ENCODE measurements at regions not wholly inside any gene's neighbourhood (a gene's known extent, or its start where the extent isn't known, plus 50 kb on each side); places are given as distances from the start of the nearest gene placed in this dataset.

DNA sequence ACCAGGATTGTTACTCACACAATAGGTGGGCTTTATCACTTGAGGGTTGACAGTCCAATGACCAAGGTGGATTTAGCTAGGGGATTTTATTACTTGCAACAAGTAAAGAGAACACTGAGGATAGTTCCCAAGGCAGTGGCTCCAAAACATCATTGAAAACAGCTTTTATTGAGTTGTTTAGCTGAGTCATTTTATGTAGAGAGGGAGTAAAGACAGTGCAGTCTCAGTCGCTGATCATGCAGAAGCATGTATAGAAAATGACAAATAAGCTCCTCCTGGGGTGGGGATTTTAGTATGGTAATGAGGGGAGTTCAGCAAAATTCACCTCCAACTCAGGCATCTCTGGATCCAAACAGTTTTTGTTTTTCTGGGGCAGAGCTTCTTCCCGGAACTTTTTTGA, 163.0 kb upstream of the CCDC179 start:
- no peak for TF ChIP-seq CTCF (IDR thresholded peaks at IDR 0.05)
- no peaks in the 10 kb centered on the region for H3K36me3 ChIP-seq
- intact Hi-C loops (cut with DNase I; ENCODE audit: low total_unique reads) = no loop called here
- H3K27me3 ChIP-seq = no peaks in the 10 kb centered on the region
- DNase-seq = no peak
- H3K9me3 ChIP-seq = no peaks in the 10 kb centered on the region
- no peak overlapping the region for H3K4me3 ChIP-seq
- H3K4me1 ChIP-seq = peaks cover 0 to 25% (median 0%) of the 10 kb centered on the region in 4 donors
- no peak overlapping the region for H3K27ac ChIP-seq

DNA sequence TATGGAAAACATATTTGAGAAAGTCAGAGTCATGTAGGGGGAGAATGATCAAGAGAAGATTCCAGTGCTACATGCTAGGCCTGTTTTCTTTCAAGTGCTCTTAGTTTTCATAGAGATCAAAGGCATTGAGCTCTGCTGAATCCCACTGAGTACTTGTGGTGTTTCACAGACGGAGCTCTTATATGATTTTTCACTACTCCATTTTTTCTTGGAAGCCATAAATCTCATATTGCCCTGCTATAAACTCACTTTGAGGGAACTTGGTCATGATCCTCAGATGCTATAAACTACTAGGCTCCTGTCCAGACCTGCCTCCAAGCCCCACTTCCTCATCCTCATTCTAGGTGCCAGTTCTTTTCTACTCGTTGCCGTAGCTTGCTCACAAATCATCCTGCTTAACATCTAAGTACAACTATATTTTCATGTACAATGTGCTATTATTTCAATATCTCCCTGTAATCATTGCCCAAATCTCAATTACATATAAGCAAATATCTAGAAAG, 180.8 kb upstream of the CCDC179 start:
- Histone ChIP-seq H3K4me1 (no peaks in the 10 kb centered on the region), H3K9me3 (no peaks in the 10 kb centered on the region), H3K4me3 (no peak overlapping the region), H3K27ac (no peak overlapping the region), H3K36me3 (no peaks in the 10 kb centered on the region), H3K27me3 (no peaks in the 10 kb centered on the region)
- no peak for TF ChIP-seq CTCF (IDR thresholded peaks at IDR 0.05)
- DNase-seq = no peak
- intact Hi-C loops (cut with DNase I; ENCODE audit: low total_unique reads) = no loop called here

DNA sequence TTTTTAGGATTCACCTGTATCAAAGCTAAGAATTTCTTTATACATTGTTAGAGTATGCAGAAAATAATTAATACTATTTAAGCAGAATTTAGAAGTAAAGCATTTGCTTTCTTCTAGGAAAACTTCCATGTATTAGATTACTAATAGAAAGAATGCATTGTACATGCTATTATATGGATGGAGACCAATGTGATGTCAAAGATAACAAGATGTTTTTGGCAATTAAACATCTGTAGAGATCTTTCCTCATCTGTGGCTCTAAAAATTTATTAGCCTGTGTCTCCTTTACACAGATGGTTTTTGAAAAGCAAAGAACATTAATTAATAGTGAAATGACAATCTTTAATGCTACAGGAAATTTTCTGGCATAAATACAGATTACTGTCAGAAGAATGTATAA, 198.4 kb upstream of the CCDC179 start:
- no peak for TF ChIP-seq CTCF (IDR thresholded peaks at IDR 0.05)
- no peak for DNase-seq
- Histone ChIP-seq H3K27ac (no peak overlapping the region), H3K9me3 (no peaks in the 10 kb centered on the region), H3K36me3 (no peaks in the 10 kb centered on the region), H3K27me3 (no peaks in the 10 kb centered on the region), H3K4me3 (no peak overlapping the region), H3K4me1 (peaks cover 0 to 7% (median 0%) of the 10 kb centered on the region in 4 donors)
- intact Hi-C loops (cut with DNase I; ENCODE audit: low total_unique reads) = no loop called here

GRCh38 chr11:23063276-23063675, 203.0 kb upstream of the CCDC179 start:
- H3K9me3 ChIP-seq = no peaks in the 10 kb centered on the region
- no peak for TF ChIP-seq CTCF (IDR thresholded peaks at IDR 0.05)
- no peak overlapping the region for H3K4me3 ChIP-seq
- no peak overlapping the region for H3K27ac ChIP-seq
- peaks cover 0 to 4% (median 0%) of the 10 kb centered on the region in 4 donors for H3K4me1 ChIP-seq
- no peak for DNase-seq
- H3K36me3 ChIP-seq = no peaks in the 10 kb centered on the region
- intact Hi-C loops (cut with DNase I; ENCODE audit: low total_unique reads) = no loop called here
- no peaks in the 10 kb centered on the region for H3K27me3 ChIP-seq

DNA sequence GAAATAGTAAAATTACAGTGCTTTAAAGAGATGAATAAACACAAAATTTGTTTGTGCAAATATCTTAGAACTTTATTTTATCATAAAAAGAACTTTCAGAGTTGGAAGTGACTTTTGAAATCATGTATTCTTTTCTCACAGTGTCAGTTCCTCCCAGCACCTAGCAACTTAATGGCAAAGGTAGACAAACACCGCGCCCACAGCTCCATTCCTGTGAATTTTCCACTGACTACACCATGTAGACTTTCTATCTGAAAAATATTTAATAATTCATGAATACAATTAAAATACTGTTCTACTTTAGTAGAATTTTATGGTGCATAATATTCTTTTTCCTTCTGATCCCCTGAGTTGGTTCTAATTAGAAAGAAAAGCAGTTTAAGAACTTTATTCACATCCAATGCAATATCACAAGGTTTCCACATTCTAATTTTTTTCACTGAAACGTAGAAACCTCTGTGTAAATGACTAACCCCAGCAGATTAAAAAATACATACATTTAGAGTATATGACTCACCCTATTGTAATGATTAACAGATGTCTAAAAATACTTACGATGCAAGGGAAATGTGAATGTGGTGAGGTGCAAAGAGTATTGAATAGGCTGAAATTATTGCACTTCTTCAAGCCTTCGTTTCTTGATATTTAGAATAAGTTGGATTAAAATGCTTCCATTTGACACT, 218.2 kb upstream of the CCDC179 start:
- H3K27ac ChIP-seq = no peak overlapping the region

More for the DNA sequence above, 218.2 kb upstream of the CCDC179 start:
- no peaks in the 10 kb centered on the region for H3K27me3 ChIP-seq
- intact Hi-C loops (cut with DNase I; ENCODE audit: low total_unique reads) = no loop called here
- no peaks in the 10 kb centered on the region for H3K36me3 ChIP-seq
- DNase-seq = no peak
- no peak for TF ChIP-seq CTCF (IDR thresholded peaks at IDR 0.05)
- no peaks in the 10 kb centered on the region for H3K9me3 ChIP-seq
- H3K4me3 ChIP-seq = no peak overlapping the region
- peaks cover 0 to 8% (median 0%) of the 10 kb centered on the region in 4 donors for H3K4me1 ChIP-seq

Data from tibial artery (tissue), 4 donors.